Choroid plexus epithelial cell (primary cell): ENCODE measurements at regions not wholly inside any gene's neighbourhood (a gene's known extent, or its start where the extent isn't known, plus 50 kb on each side); places are given as distances from the start of the nearest gene placed in this dataset.

Experiments used
- DNase-seq: peaks from one replicate; pipeline ENCODE4 v3.0.0-alpha.2; 2010; ENCODE audit warnings: low read depth
- H3K4me3 ChIP-seq: 2 replicates; pipeline ENCODE4 v1.5.1; 2011; ENCODE audit warnings: low read depth, mild to moderate bottlenecking, control low read depth, low read length, moderate library complexity
- TF ChIP-seq, protein P1 (sequence below): conservative IDR thresholded peaks from 2 replicates; pipeline ENCODE4 v1.5.1; 2011; ENCODE audit warnings: low read depth, mild to moderate bottlenecking, control low read depth, inconsistent platforms, low read length, moderate library complexity

DNA sequence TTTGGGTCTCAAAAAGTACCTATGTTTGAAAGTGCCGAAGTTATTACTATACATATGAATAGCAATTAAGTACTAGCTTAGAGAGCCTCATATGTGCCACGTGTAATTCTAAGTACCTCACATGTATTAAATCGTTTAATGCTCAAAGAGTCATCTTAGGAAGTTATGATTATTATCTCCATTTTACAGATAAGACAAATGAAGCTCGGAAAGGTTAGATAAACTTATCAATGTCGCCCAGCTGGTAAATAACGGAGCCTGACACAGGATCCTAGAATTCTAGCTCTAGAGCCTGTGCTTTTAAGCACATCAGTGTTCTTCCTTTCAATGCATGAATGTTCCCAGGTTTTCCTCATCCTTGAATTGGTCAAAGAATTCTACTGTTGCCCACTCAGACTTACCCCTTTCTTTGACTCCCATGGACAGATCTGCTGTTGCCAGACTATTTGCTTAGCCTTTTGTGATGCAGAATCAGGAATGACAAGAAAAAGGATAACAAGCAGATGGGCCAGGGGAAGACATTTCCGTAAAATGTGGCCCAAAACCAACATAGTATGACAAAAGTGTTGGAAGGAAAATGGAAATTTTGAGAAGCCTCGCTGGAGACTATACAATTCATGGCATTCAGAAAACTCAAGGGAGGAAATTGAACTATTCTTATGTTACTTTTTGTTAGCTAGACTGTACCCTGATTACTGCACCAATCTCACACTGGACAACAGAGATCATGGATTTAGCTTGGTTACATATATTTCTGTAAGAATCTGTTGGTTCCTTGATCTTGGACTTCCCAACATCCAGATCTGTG is 237.1 kb upstream of the CITED2 start:
- no peak for DNase-seq
- TF ChIP-seq, protein P1, sequence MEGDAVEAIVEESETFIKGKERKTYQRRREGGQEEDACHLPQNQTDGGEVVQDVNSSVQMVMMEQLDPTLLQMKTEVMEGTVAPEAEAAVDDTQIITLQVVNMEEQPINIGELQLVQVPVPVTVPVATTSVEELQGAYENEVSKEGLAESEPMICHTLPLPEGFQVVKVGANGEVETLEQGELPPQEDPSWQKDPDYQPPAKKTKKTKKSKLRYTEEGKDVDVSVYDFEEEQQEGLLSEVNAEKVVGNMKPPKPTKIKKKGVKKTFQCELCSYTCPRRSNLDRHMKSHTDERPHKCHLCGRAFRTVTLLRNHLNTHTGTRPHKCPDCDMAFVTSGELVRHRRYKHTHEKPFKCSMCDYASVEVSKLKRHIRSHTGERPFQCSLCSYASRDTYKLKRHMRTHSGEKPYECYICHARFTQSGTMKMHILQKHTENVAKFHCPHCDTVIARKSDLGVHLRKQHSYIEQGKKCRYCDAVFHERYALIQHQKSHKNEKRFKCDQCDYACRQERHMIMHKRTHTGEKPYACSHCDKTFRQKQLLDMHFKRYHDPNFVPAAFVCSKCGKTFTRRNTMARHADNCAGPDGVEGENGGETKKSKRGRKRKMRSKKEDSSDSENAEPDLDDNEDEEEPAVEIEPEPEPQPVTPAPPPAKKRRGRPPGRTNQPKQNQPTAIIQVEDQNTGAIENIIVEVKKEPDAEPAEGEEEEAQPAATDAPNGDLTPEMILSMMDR = no peak
- no peak overlapping the region for H3K4me3 ChIP-seq

- TF ChIP-seq, protein P1 = no peak
- H3K4me3 ChIP-seq = no peak overlapping the region
- DNase-seq = peak; percentile 46
Measured at GRCh38 chr6:139608466-139609261, 234.2 kb upstream of the CITED2 start.

DNA sequence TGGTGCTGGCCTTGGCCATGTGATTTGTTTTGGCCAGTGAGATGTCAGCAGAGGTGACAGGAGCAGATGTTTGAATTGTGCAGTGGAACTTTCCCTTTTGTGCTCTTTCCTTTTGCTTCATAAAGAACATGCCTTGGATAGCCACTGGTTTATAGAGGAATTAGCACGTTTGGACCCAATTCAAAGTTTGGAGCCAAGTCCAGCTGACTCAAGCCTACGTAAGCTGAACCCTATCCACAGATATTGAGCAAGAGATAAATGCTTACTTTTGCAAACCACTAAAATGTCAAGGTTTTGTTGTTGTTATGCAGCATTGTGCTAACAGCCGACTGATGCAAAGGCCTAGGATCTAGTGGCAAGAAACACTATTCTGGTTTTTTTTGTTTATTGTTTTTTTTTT is 230.9 kb upstream of the CITED2 start:
- H3K4me3 ChIP-seq = no peak overlapping the region
- DNase-seq = peak; percentile 92
- TF ChIP-seq, protein P1 = no peak

DNA sequence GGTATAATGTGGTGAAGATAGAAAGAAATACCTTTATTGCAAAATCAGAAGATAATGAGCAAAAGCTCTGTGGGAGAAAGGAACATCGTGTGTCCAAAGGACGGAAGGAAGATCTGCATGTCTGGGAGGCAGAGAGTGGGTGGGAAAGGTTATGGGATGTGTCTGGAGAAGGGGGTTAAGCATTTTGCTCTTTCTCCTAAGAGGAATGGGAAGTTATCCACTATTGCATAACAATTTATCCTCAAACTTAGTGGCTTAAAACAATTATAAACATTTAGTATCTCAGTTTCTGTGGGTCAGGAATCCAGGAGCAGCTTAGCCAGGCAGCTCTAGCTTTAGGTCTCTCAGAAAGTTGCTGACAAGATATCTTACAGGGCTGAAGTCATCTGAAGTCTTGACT is 229.1 kb upstream of the CITED2 start:
- H3K4me3 ChIP-seq = no peak overlapping the region
- DNase-seq = no peak
- TF ChIP-seq, protein P1 = no peak

GRCh38 chr6:139602577-139602976 is 228.1 kb upstream of the CITED2 start:
- TF ChIP-seq, protein P1 = no peak
- no peak for DNase-seq
- no peak overlapping the region for H3K4me3 ChIP-seq

GRCh38 chr6:139600919-139601475 is 226.5 kb upstream of the CITED2 start:
- TF ChIP-seq, protein P1 = no peak
- no peak for DNase-seq
- no peak overlapping the region for H3K4me3 ChIP-seq
